Fibroblast of skin of back (primary cell): ENCODE measurements at regions not wholly inside any gene's neighbourhood (a gene's known extent, or its start where the extent isn't known, plus 50 kb on each side); places are given as distances from the start of the nearest gene placed in this dataset.

ENCODE experiments used
- DNase-seq: peaks from one replicate; pipeline ENCODE4 v3.0.0-alpha.2; 2013

- no peak for DNase-seq
Observed at GRCh38 chr21:15401331-15401730, 328.5 kb upstream of the USP25 start.

- DNase-seq: no peak
Observed at GRCh38 chr21:15405214-15405613, 324.6 kb upstream of the USP25 start.

- DNase-seq: no peak
Observed at GRCh38 chr21:15406791-15407190, 323.0 kb upstream of the USP25 start.

GRCh38 chr21:15407585-15407984 is 322.2 kb upstream of the USP25 start:
- no peak for DNase-seq

- no peak for DNase-seq
Observed at GRCh38 chr21:15408089-15408488, 321.7 kb upstream of the USP25 start.

GRCh38 chr21:15409031-15409430 is 320.8 kb upstream of the USP25 start:
- no peak for DNase-seq

GRCh38 chr21:15410853-15411252 is 318.9 kb upstream of the USP25 start:
- no peak for DNase-seq

GRCh38 chr21:15414057-15414456 is 315.7 kb upstream of the USP25 start:
- no peak for DNase-seq

- peak; percentile 0 for DNase-seq
Observed at GRCh38 chr21:15415541-15416261, 314.1 kb upstream of the USP25 start.

- DNase-seq: no peak
Observed at GRCh38 chr21:15421441-15421881, 308.3 kb upstream of the USP25 start.

GRCh38 chr21:15421947-15422346 is 307.8 kb upstream of the USP25 start:
- no peak for DNase-seq

- peak; percentile 31 for DNase-seq
Observed at GRCh38 chr21:15422783-15423182, 307.0 kb upstream of the USP25 start.

GRCh38 chr21:15423676-15424445 is 305.9 kb upstream of the USP25 start:
- DNase-seq: no peak

- DNase-seq: no peak
Observed at GRCh38 chr21:15425049-15425448, 304.7 kb upstream of the USP25 start.

GRCh38 chr21:15430023-15430422 is 299.8 kb upstream of the USP25 start:
- no peak for DNase-seq

GRCh38 chr21:15430577-15430976 is 299.2 kb upstream of the USP25 start:
- DNase-seq: peak; percentile 11

- no peak for DNase-seq
Observed at GRCh38 chr21:15431053-15431452, 298.7 kb upstream of the USP25 start.

GRCh38 chr21:15433091-15433490 is 296.7 kb upstream of the USP25 start:
- no peak for DNase-seq

- DNase-seq: no peak
Observed at GRCh38 chr21:15434163-15434905, 295.4 kb upstream of the USP25 start.

- no peak for DNase-seq
Observed at GRCh38 chr21:15436031-15436430, 293.8 kb upstream of the USP25 start.

GRCh38 chr21:15437883-15438282 is 291.9 kb upstream of the USP25 start:
- peak; percentile 16 for DNase-seq

- DNase-seq: no peak
Observed at GRCh38 chr21:15439726-15440125, 290.1 kb upstream of the USP25 start.

- DNase-seq: no peak
Observed at GRCh38 chr21:15441060-15441493, 288.7 kb upstream of the USP25 start.
